Activated CD4-positive, CD25-positive, alpha-beta regulatory T cell treated with anti-CD3 and anti-CD28 coated beads, Interleukin-2, amount 50 U/mL, for 72 hours (primary cell): ENCODE measurements at regions not wholly inside any gene's neighbourhood (a gene's known extent, or its start where the extent isn't known, plus 50 kb on each side); places are given as distances from the start of the nearest gene placed in this dataset.

Experiments
- DNase-seq: peaks from one replicate; pipeline ENCODE4 v3.0.0; 2021

GRCh38 chr6:137692806-137693205 lies 174.3 kb upstream of the TNFAIP3 start:
- DNase-seq = no peak

GRCh38 chr6:137693711-137694110 lies 173.3 kb upstream of the TNFAIP3 start:
- no peak for DNase-seq

DNA sequence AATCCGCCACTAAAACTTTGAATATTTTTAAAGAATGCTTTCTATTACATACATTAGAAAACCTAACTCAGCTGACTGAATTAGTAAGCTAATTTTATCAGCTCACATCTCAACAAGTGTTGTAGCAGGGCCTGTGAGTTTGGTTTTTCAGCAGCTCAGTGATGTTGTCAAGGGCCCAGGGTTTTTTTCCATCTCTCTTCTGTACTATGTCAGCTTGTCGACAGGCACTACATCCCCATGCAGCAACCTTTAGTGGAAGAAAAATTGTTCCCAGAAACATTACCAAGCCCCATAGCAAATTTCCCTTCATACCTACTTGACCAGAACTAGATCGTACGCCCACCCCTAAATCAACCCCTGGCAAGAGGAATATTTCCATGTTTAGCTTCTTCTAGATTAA lies 170.3 kb upstream of the TNFAIP3 start:
- DNase-seq = no peak

DNA sequence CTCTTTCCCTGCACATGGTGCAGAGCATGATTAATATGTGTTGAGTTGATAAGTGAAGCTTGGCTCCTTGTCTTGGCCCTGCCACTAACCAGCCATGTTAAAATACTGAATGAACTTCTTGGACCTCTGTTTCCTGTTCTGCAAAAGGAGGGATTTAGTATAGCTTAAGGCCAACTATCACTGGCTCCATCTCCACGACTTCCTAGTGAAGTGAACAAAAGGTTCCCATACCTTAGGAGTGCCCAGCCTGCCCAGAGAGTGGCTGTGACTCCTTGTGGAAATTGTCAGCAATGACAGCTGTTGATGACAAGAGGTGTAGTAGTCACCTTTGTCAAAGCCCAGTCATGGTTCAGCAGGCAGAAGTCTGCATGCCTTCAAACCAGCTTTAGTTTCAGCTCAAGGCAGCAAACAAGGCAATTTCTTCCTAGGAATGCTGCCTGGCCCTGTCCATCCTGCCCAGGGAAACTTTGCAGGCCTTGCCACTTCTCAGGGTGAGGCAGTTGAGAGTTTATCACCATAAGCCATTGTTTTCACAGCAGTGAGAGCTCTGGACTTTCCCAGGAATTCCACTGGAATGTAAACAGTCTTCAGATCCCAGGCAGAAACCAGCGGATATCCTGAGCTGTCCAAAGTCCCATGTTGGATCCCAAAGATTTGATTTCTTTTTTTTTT lies 169.7 kb upstream of the TNFAIP3 start:
- DNase-seq = no peak

DNA sequence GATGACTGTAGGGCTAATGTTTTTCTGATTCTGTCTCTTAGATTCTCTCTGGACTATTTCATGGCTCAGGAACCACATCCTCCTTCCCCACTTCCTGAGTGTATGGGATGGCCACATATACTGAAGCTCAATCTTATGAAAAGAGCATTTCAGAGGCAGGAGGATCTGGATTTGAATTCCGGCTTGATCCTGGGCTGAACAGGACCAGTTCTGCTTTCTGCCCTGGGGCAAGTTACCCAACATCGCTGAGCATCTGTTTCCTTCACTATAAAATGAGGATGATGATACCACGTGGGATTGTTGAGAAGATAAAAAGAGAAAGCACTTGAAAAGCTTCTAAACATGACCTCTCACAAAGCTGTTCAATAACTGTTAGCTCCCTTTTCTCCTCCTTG lies 168.4 kb upstream of the TNFAIP3 start:
- DNase-seq = no peak

- no peak for DNase-seq
Measured at GRCh38 chr6:137699031-137699683, 167.9 kb upstream of the TNFAIP3 start.

- DNase-seq = no peak
Measured at GRCh38 chr6:137700161-137700560, 166.9 kb upstream of the TNFAIP3 start.

DNA sequence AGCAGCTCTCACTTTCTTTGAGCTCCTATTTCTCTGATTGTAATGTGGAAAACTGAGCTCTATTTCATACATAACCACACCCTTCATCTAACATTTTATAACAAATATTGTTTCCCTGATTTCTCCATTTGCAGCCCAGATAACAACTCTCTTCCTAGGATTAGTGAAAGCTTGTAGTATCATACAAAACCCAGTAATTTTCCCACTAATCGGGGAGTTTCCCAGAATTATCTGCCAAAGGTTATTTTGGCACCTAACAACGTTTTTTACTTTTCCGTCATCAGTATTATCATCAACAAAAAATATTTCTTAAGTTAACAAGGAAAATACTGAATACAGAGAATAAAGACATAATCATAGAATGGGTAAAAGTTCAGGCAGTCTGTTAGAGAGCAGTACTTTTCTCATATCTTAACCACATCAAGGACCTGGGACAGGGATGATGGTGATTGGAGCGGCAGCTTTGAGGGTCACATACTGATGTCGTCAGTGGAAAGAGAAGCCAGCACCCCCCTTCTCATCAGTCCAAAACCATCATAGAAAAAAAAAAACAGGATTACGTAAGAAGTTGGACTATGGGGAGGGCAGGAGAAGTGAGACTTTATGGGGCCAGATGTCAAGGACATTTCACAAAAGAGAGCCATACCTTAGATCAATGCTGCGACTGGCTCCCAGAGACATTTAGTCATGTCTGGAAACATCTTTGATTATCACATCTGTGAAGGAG lies 166.1 kb upstream of the TNFAIP3 start:
- no peak for DNase-seq

DNA sequence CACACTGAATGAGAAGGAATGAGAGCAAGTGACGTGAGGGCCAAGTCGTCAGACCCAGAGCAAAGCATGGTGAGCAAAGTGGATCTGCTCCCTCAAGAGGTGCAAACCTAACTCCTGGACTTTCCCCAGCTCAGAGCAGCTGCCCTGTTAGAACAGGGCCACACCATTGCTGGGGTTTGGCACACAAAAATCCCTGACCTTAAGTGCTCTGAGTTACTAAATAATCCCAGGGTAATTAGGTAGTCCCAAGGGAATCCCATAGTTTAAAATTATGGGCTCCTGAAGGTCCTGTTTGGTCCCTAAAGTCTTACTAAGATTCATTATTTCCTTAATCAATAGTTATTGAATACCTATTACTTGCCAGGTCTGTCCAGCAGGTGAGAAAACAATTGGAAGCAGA lies 165.1 kb upstream of the TNFAIP3 start:
- DNase-seq = no peak

- DNase-seq = no peak
Measured at GRCh38 chr6:137702791-137703424, 164.2 kb upstream of the TNFAIP3 start.

DNA sequence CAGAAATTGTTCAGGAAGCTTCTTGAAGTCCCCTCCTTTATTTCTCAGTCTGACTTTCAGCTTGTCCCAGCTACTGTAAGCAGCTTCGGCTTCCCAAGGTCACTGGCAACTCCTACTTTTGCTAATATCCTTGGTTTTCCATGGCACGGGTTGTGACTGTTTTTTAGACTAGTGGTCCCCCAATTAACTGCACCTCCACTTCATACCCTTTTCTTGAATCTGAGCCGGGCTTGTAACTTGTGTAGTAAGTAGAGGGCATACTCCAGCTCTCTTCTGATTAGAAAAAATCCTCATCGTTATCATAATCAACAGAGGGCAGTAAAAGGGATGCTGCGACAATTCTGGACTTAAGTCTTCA lies 162.3 kb upstream of the TNFAIP3 start:
- DNase-seq = no peak

GRCh38 chr6:137705160-137706082 lies 161.6 kb upstream of the TNFAIP3 start:
- peak; percentile 74 for DNase-seq

DNA sequence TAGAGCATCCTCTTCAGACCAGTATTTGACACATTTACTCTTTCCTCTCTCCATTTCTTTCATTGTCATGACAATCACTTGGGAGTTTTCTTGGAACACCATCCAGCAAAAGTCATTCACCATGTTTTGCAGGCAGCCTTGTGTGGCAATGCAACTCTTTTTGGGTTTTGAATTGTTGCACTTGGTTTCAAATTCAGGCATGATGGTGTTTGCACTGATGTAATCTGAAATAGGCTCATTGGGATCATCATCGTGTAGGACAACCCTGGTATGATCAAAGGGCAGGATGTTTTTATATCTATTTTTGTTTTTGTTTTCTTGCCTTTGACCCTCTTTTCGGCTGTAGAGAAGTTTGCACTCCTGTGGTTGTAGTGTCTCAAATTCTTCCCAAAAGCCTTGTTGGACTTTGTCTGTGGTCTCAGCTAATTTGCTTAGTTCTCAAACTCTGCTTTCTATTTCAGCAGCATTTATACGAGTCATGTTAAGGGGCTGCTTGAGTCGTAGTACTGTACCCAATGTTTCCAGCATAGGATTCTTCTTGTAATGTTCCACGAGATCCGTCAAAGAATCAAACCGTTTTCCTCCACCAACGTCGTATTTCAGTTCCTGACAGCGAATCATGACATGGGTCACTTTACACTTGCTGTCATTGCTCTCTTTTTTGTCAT lies 160.8 kb upstream of the TNFAIP3 start:
- no peak for DNase-seq

GRCh38 chr6:137707038-137707589 lies 159.9 kb upstream of the TNFAIP3 start:
- no peak for DNase-seq

DNA sequence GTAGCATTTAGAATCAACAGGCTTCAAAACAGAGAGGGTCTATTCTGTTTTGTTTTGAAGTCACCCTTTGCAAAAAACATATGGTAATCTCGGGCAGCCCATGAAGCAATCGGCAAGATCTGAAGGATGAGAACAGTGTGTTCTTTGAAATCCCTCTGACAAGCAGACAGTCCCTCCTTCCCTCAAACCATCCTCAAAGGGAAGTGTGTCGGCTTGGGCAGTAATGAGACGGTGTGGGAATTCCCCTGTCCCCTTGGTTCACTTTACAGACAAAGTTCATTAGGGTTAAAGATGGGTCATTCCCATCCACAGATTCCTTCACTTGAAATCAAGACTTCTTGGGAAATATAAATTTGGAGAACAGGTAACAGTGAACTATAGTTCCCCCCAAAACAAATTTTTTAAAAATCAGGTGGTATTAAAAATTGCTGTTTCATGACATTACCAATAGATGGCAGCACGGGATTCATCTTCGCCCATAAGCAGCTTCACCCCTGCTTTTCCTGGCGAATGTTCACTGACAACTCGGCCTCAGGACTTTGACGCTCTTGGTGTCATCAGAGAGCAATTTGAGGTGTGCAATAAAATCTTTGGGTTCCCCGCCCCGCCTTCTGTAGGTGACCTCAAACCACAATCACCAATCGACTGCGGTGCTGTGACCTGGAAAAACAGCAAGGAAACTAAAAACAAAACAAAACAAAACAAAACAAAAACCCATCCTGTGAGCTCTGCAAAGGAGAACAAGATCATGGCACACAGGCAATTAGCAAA lies 159.3 kb upstream of the TNFAIP3 start:
- peak; percentile 62 for DNase-seq

DNA sequence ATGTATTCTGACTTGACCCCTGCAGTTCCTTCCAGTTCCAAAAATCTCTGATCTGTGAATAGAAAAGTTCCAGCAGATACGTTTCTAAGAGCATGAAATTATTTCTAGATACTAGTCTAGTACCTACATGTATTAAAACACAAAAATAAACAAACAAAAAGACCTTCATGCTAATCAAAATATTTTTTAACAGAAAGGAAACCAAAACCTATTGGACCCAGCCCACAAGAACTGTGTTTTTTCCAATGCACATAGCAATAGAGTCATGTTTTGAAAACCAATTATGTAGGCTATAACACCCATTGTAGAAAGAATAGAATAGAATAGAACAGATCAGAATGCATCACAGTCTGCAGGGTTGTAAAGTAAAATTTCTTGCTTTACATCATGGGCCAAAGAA lies 158.6 kb upstream of the TNFAIP3 start:
- DNase-seq = no peak

- DNase-seq = no peak
Measured at GRCh38 chr6:137709424-137710236, 157.4 kb upstream of the TNFAIP3 start.

- no peak for DNase-seq
Measured at GRCh38 chr6:137711972-137712371, 155.1 kb upstream of the TNFAIP3 start.

DNA sequence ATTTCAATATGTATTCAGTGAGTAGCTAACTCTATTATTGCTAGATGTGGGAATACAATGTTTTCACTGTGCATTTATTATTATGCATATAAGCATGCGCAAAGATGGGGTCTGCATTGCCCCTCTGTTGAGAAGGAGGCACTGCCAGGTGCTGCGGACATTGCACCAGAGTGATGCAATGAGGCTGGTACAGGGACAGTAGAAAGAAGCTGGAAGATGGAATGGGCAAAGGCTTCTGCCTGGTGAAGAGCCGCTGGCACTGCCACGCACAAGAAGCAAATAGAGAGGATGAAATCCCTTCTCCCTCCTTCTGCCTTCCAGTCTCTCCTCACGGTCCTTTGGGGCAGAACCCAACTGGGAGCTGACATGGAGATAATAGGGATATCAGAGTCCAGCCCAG lies 154.5 kb upstream of the TNFAIP3 start:
- no peak for DNase-seq

DNA sequence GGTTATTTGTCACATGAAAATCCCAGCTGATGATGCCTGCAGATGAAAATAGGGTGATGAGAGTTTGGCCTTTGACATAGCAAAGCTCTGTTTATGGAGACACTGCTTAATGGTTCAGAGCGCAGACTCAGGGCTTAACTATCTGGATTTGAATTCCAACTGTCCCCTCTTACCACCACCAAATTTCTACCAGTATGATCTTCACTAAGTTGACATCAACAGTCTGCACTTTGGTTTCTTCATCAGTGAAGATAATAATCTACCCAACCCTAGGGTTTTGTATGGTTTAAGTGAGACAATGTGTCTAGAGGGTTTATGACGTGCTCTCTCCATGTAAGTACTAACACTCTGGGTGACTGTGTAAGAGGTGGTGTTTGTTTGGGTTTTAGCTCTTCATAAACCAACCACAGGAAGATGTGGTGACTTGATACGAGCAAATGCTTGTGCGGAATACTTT lies 151.4 kb upstream of the TNFAIP3 start:
- no peak for DNase-seq
